Right ventricle myocardium superior (tissue), 1 donor: ENCODE measurements at regions not wholly inside any gene's neighbourhood (a gene's known extent, or its start where the extent isn't known, plus 50 kb on each side); places are given as distances from the start of the nearest gene placed in this dataset.

ENCODE experiments used
- ATAC-seq: fragments of 200-7000 bp; cut with Tn5 transposase; one replicate; pipeline ENCODE4 v1.9.1; 2020; ENCODE audit warnings: mild to moderate bottlenecking; ENCODE audit not compliant: poor library complexity
- DNase-seq: peaks from one replicate; pipeline ENCODE4 v3.0.0-alpha.2; 2020
- intact Hi-C: fragments of 100-400 bp; cut with DNase I; formaldehyde crosslinking; loops from one replicate; pipeline ENCODE4 v1.11.2; 2022
- donor health status: DM: no; HTN: yes; CAD: no; lungs with severe emphysema.

GRCh38 chr1:177476676-177477075 is 305.9 kb downstream of the BRINP2 start:
- ATAC-seq: no peak
- DNase-seq: no peak
- intact Hi-C loops: no loop called here

- no peak for DNase-seq
- intact Hi-C loops: no loop called here
- no peak for ATAC-seq
Measured at GRCh38 chr1:177472567-177472966, 301.8 kb downstream of the BRINP2 start.

- ATAC-seq (no peak), DNase-seq (no peak)
- intact Hi-C loops: no loop called here
Measured at GRCh38 chr1:177471244-177471643, 300.5 kb downstream of the BRINP2 start.

DNA sequence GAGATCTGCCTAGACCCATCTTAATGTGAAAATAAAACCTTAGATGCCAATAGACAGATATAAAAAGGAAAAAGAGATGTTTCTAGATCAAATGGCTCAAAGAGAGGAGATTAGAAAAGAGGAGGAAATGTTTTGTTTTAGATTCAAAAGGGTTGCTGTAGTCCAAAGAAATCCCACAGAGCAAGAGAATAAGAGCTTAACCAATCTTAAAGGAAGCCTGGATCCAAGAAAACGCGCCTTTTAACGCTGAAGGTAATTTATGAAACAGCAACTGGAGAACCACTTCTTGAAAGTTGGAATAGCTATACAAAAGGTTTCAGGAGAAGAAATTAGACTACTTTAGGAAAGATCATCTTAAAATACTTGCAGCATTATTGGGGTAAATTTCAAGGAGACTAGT is 298.8 kb downstream of the BRINP2 start:
- intact Hi-C loops: no loop called here

GRCh38 chr1:177466286-177466685 is 295.5 kb downstream of the BRINP2 start:
- intact Hi-C loops: no loop called here
- ATAC-seq: no peak

More for the DNA sequence above, 298.8 kb downstream of the BRINP2 start:
- ATAC-seq: no peak
- DNase-seq: no peak

GRCh38 chr1:177464686-177465085 is 293.9 kb downstream of the BRINP2 start:
- DNase-seq (no peak), ATAC-seq (no peak)
- intact Hi-C loops: no loop called here

More at GRCh38 chr1:177466286-177466685, 295.5 kb downstream of the BRINP2 start:
- DNase-seq: no peak

GRCh38 chr1:177451191-177451590 is 280.4 kb downstream of the BRINP2 start:
- intact Hi-C loops: no loop called here
- no peak for ATAC-seq
- DNase-seq: no peak

DNA sequence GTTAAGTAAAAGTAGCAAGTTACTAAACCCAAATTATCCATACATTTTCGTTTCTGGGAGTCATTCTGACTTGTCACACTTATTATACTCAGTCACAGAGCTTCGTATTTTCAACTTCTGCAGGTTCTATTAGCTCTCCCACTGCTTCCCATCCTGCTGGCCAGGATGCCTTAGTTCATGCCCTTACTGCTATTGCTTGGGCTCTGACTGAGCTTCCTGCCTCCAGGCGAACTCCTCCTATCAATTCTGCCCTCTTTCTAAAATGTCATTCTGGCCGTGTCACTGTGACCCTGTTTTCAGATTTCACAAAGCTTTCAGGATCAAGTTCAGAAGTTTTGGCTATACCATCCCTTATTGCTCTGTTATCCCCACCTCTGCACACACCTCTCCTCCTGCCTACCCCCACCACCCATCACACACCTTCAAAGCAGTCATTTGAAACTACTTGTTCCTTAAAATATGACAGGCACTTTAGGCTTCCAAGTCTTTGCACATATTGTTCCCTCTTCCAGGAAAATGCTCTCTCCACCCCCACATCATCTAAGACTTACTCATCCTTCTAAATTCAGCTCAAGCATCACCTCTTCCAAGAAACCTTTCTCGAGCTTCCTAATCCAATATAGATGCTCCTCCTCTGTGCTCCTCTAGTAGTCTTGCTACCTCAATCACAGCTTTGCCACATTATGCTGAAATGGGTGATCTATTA is 278.0 kb downstream of the BRINP2 start:
- intact Hi-C loops: no loop called here
- DNase-seq (no peak), ATAC-seq (no peak)

DNA sequence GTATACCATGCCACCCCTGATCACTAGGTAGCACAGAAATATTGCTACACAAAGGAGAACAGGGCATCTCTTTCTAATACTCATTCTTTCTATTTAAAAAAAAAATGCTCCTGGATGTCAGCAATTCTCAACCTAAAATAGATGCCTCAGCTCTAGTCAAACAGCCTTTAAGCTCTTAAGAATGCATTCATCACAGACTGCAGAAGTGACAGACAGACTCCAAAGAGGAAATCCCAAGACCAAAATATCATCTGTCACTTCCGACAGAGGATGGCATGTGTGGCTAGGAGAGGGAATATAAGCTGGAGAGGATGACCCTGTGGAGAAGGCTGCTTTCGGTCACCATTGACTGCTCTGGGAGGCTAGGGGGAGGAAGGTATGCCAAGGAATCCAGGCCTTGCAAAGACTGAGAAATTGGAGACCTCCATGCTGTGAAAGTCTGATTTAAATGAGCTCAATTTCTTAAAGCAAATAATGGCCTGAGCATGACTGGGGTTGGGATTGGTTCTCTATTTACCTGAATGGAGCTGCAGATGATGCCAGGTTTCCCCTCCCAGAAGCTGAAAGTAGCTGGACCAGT is 277.4 kb downstream of the BRINP2 start:
- DNase-seq (no peak), ATAC-seq (no peak)
- intact Hi-C loops: no loop called here

DNA sequence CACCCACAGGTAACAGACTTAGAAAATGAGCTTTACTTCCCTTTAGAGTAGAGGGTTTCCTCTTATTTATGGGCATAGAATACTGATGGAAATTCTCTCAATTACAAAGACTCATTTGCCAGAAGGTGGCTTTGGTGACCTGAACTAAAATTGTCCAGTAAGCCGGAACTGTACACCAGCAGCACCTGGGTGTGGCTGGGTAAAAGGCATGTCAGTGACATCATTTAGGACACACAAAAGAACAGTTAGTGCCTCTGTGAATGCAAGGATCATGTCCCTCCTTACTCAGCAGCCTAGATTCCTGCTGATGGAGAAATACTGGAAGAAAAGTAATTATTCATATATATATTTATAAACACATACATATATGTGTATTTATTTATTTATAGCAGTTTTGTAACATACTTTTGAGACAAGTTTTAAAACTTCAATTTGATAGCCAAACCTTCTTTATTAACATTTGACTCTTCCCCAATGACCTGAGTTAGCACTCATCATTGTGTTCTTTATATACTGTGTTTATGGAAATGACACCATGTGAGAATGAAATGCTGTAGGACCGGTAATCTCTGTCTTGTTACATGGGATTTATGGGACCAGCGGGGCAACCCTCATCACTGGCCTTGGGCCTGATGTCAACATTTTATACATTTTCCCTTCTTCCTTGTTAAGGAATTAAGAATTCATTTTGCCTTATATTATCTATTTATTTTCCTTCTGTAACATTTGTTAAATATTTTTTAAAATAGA is 274.4 kb downstream of the BRINP2 start:
- DNase-seq (no peak), ATAC-seq (no peak)
- intact Hi-C loops: no loop called here

- intact Hi-C loops: no loop called here
- ATAC-seq: no peak
Measured at GRCh38 chr1:177443003-177443402, 272.2 kb downstream of the BRINP2 start.

GRCh38 chr1:177442584-177442983 is 271.8 kb downstream of the BRINP2 start:
- no peak for DNase-seq
- ATAC-seq: no peak
- intact Hi-C loops: no loop called here

More at GRCh38 chr1:177443003-177443402, 272.2 kb downstream of the BRINP2 start:
- DNase-seq: no peak

- intact Hi-C loops: no loop called here
- ATAC-seq (no peak), DNase-seq (no peak)
Measured at GRCh38 chr1:177441281-177441680, 270.5 kb downstream of the BRINP2 start.

DNA sequence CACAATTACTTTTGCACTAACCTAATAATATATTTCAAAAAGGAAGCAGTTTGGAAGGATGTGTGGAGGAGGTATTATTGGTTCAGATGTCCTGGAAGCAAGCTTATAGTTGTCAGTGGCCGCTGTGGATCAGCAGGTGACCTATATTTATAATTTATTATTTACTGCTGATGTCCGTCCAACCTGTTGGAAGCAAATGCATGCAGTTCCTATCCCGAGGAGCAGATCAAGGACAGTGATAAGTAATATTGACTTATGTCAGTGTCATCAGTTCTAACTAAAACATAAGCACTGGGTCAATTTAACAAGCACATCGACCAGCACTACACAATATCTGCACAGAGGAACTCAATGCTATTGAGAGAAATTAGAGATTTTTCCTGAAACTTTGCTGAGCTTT is 270.1 kb downstream of the BRINP2 start:
- intact Hi-C loops: no loop called here
- DNase-seq (no peak), ATAC-seq (no peak)

DNA sequence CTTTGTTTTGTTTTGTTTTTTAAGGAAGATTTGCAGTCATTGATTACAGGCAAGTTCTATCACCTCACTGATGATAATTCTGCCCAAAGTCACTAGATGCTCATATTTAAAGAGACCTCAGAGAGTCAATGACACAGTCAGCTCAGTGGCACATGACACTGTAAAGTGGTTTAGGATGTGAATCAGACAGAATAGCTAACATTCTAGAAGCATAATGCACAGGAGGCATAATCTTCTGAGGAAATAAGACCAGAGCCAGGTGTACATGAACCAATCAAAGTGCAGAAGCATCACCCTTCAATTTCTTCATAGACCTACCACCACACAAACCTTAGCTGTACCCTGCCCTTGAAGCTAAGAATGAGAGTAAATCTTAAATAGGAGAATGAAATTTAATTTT is 268.5 kb downstream of the BRINP2 start:
- DNase-seq (no peak), ATAC-seq (no peak)
- intact Hi-C loops: no loop called here

DNA sequence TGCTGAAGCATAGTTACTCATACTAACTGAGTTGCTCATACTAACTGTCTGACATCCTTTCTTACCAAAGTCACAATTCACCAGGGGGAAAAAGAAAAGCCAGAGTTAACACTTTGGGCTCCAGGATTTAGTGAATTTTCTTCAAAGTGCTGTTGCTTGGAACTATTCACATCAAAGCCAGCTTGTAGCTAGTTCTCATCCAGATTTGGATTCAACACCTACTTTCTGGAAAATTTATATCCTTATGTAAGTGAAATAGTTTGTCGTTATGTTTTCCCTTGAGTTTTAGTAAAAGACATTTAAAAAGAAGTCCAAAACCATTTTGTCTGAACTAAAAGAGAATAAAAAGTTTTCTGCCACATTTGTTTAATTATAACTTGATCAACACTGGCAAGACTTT is 264.6 kb downstream of the BRINP2 start:
- ATAC-seq (no peak), DNase-seq (no peak)
- intact Hi-C loops: no loop called here

DNA sequence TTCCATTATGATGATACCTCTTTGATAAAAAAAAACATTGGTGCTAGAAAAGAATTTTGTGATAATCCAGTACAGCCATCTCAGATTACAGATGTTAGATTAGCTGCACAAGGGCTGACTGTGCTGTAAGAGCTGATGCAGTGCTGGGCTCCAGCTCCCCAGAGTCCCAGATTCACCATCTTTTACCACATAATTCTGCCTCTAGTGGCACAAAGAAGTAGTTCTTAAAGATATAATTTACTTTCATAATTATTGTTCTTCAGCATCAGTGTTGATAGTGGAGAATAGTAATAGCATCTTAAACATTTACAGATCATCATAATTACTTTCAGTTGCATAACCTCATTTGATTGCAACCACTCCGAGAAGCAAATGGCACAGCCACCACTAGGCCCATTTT is 262.1 kb downstream of the BRINP2 start:
- intact Hi-C loops: no loop called here
- DNase-seq (no peak), ATAC-seq (no peak)

DNA sequence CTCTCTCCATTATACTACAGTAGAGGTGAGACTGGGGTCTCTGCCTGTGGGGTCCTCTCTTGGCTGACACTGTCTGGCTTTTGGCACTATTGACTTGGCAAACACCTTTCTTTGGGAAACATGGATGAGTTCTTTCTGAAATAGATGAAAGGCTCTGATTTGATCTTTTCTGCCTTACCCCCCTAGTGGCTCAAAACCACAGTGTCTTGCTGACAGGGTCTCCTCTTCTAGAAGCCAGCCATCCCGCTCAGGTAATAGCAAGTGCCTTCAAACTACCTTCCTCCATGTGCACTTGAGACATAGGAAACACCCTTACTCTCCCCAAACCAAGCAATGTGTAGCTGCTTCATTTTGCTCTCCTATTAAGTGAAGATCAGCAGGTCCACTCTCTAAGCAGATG is 260.4 kb downstream of the BRINP2 start:
- no peak for ATAC-seq
- intact Hi-C loops: no loop called here

GRCh38 chr1:177429234-177429633 is 258.5 kb downstream of the BRINP2 start:
- intact Hi-C loops: no loop called here
- DNase-seq: no peak
- ATAC-seq: no peak

More for the DNA sequence above, 260.4 kb downstream of the BRINP2 start:
- DNase-seq: no peak

DNA sequence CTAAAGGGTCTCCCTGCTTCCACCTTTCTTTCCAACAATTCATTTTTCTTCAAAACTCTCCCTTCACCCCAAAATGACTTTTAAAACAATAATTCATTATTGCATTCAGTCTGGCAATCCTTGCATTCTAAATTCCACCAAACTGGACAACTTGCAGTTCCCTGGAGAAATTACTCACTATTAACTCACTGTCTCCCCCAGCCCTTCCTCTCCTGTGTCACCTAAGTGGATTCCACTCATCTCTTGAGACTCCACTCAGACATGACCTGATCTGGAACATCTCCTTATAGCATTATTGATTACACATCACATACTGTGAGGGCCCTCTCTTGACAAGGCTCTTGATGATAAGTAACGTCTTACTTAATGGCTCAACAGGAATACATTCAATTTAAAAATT is 257.1 kb downstream of the BRINP2 start:
- intact Hi-C loops: no loop called here
- no peak for DNase-seq
- ATAC-seq: no peak
